H1 (cell line): ENCODE measurements at regions not wholly inside any gene's neighbourhood (a gene's known extent, or its start where the extent isn't known, plus 50 kb on each side); places are given as distances from the start of the nearest gene placed in this dataset.

Source experiments
- NRF1 ChIP-seq: IDR thresholded peaks from 2 replicates; pipeline ENCODE4 v1.6.1; 2011; ENCODE audit warnings: mild to moderate bottlenecking, low read depth, low read length, improper control_type of control experiment
- SRF ChIP-seq: IDR thresholded peaks from 2 replicates; pipeline ENCODE4 v1.6.1; 2011; ENCODE audit warnings: mild to moderate bottlenecking, low read depth, low read length, moderate library complexity

DNA sequence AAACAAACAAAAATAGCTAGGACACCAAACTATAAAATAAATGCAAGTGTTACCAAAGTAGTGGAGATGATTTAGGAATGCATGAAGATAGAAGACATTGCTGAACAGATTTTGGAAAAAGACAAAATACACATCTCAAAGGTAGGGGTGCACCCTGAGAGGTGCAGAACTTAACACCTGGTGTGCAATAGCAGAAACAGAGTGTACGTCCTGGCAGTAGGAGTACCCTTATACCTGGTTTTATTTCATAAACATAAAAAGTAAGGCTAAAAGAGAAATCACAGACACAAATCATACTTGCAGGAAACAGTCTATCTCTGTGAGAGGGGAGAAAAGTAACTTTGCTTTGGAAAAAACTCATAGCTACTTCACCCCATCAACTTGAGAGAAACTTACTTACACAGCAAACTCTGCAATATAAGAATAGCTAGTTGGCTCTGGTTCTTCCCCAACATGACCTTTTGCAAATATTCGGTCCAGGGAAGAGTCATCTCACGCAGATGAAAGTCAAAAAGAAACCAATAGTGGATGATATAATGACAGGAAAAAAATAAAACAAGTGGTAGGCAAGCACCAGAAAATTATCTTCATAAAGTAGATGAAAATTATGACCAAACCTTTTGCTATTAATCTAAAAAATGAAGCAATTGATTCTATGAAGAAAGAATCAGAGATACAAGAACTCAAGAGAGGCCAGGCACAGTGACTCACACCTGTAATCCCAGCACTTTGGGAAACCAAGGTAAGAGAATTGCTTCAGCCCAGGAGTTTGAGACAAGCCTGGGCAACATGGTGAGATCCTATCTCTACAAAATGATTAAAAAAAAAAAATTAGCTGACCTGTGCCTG, 108.9 kb upstream of the BNIP2 start (continued):
- no peak for TF ChIP-seq NRF1
- no peak for TF ChIP-seq SRF
